ENCODE measurements at regions not wholly inside any gene's neighbourhood (a gene's known extent, or its start where the extent isn't known, plus 50 kb on each side); places are given as distances from the start of the nearest gene placed in this dataset.
"Not testable (repeated sequence)": the region's sequence is repeated elsewhere in the genome, so short reads cannot be mapped to it uniquely, and the experiment has no call there.

DNA sequence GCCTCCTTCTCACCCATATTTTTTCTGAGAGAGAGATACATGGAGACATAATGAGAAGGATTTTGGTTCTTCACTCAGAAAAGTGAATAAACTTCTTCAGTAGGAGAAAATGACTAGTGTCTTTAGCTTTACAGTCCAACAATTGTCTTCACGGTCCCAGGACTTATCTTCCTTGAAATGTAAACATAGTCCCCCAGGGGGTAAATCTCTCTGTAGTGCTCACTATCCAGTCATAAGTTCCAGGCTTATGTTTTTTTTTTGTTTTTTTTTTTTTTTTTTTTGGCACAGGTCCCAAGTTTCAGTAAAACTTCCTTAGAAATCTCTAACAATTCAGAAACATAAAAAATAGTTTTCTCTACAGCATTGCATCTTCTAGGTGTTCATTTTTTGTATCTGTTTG is 890.2 kb upstream of the B3GALT2 start:
- no peak for DNase-seq (ENCODE audit: low spot score)

DNA sequence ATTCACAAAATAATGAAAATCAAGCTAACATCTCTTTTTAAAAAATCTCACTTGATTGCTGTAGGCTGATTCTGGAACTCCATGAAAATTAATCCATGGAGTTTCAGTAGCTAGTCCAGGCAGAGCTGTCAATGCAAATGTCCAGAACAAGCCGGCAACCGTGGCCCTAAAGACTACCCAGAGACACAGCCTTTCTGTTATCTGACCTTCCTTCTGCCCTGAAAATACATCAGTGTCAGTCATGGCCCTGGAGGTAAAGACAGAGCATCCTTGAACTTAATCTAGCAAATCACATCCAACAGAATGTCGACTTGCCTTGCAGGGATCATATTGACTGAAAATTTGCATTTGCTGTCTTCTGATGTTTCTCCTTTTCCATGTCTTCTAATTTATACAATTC is 887.4 kb upstream of the B3GALT2 start:
- peak; percentile 8 for DNase-seq (ENCODE audit: low spot score)

GRCh38 chr1:194071205-194071604 is 884.8 kb upstream of the B3GALT2 start:
- DNase-seq (ENCODE audit: low spot score): no peak

GRCh38 chr1:194069831-194070218 is 883.4 kb upstream of the B3GALT2 start:
- DNase-seq (ENCODE audit: low spot score): no peak

DNA sequence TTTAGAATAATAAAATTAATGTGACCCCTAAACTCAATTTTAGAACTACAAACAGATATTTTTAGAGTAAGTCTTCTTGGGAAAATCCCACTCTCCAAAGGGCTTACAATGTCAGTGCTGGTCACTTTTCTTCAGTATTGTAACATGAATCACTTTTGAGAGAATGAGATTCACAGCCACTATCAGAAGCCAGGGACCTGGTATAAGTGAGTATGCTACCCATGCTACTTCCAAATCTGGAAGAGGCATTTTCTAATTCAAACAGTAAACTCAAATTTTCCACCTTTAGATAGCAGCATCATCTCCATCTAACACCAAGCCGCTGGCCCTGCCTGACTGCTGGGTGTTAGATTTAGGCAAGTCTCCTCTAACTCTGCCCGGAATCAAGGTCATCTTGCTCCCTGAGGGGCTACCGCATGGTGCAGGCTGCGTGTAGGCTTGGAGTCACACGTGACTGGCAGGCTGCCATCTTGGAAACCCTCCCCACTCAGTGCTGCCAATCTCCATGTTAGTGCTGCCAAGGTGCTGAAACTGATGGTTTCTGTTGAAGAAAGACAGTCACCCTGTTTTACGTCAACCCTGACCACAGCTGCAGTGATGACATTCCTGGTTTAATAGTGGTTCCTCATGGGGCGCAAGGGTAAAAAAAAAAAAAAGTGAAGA is 882.9 kb upstream of the B3GALT2 start:
- DNase-seq (ENCODE audit: low spot score): peak; percentile 6

GRCh38 chr1:194068446-194069167 is 882.2 kb upstream of the B3GALT2 start:
- DNase-seq (ENCODE audit: low spot score): no peak

GRCh38 chr1:194067772-194068171 is 881.4 kb upstream of the B3GALT2 start:
- DNase-seq (ENCODE audit: low spot score): no peak

GRCh38 chr1:194062962-194063361 is 876.5 kb upstream of the B3GALT2 start:
- DNase-seq (ENCODE audit: low spot score): no peak

- no peak for DNase-seq (ENCODE audit: low spot score)
Observed at GRCh38 chr1:194062526-194062925, 876.1 kb upstream of the B3GALT2 start.

DNA sequence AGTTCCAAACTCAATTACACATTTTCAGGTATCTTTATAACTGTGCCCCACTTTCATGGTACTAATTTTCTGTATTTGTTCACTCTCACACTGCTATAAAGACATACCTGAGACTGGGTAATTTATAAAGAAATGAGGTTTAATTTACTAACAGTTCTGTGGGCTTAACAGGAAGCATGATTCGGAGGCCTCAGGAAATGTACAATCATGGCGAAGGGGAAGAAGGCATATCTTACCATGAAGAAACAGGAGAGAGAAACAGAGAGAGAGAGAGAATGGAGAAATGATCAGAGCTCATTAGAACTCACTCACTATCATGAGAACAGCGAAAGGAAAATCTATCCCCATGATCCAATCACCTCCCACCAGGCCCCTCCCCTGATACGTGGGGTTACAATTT is 874.1 kb upstream of the B3GALT2 start:
- no peak for DNase-seq (ENCODE audit: low spot score)

- DNase-seq (ENCODE audit: low spot score): not testable (repeated sequence)
Observed at GRCh38 chr1:194058268-194058667, 871.9 kb upstream of the B3GALT2 start.

- DNase-seq (ENCODE audit: low spot score): no peak
Observed at GRCh38 chr1:194056169-194056568, 869.8 kb upstream of the B3GALT2 start.

GRCh38 chr1:194055536-194055935 is 869.1 kb upstream of the B3GALT2 start:
- no peak for DNase-seq (ENCODE audit: low spot score)

DNA sequence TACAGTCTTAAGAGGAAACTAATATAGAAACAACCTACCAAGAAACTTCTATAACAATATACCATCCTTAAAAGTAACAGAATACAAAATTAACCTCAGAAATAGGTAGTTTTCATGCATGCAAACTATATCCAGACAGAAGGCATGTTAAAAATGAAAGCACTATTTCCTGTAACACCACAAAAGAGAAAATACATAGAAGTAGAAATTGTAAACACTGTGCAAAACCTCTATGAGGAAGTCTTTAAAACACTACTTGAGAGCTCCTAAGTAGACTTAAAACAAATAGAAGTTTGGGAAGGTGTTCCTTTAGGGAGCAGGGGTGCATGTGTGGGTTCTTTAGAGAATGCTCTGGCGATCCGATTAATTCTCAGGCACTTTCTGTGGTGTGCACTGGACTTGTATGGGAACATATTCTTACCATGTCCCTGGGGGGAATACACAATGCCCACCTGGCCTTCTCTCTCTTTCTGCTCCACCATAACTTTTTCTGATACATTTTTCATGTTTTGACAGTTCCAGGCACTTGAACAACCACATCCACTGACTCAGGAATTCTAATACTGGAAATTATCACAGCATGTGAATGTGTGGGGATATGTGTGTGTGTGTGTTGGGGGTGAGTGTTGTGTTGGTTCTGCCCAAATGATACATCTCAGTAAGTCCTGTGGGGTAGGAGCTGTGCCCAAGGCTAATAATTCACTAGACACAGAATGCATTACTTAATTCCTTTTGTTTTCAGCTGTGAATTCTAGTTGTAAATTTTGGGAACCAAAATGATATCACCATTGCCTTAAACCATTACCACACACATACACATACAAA is 866.3 kb upstream of the B3GALT2 start:
- DNase-seq (ENCODE audit: low spot score): no peak

GRCh38 chr1:194047921-194048320 is 861.5 kb upstream of the B3GALT2 start:
- no peak for DNase-seq (ENCODE audit: low spot score)

GRCh38 chr1:194047206-194047605 is 860.8 kb upstream of the B3GALT2 start:
- no peak for DNase-seq (ENCODE audit: low spot score)

GRCh38 chr1:194045416-194045815 is 859.0 kb upstream of the B3GALT2 start:
- DNase-seq (ENCODE audit: low spot score): no peak

DNA sequence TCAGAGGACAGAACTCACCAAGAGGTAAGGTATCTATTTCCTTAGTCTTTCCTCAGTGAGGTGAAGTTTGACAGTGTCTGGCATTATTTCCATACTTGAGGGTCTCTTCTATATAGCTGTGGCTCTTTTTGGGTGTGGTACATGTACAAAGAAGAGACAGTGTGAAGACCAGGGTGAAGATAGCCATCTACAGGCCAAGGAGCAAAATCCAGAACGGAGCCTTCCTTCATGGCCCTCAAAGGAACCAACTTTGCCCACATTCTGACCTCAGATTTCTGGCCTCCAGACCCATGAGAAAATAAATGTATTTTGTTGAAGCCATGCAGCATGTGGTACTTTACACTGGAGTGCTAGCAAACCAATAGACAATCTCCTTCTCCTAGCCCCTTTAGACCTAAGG is 858.5 kb upstream of the B3GALT2 start:
- no peak for DNase-seq (ENCODE audit: low spot score)

DNA sequence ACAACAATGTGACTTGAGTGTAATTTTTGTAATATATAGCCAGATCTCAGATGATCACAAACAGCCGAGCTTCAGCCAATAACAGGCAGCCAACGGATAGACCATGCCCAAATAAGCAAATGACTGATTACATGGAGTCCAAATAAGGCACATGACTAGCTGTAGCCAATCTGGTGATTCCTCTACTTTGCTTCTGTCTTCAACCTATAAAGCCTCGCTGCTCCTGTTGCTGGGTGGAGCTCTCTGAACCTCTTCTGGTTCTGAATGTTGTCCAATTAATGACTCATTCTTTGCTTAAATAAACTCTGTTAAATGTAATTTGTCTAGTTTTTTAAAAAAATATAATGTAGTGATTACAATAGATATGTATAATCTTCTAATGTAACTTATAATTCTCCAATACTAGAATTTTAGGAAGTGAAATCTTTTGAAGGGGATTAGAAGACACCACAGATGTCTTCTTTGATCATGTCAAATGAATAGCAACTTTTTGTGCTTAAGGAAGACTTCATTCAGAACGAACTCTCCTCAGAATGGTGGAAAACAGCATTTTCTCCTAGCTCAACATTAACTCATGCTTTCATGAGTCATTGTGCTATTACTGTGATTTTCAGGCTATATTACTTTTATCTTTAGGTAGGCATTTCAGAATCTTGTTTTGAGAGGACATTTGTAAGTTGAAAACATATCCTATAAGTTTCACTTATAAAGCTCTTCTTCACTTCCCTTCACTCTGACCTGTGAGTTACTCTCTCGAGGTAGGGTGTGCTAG is 857.8 kb upstream of the B3GALT2 start:
- no peak for DNase-seq (ENCODE audit: low spot score)

- no peak for DNase-seq (ENCODE audit: low spot score)
Observed at GRCh38 chr1:194042736-194043135, 856.3 kb upstream of the B3GALT2 start.

DNA sequence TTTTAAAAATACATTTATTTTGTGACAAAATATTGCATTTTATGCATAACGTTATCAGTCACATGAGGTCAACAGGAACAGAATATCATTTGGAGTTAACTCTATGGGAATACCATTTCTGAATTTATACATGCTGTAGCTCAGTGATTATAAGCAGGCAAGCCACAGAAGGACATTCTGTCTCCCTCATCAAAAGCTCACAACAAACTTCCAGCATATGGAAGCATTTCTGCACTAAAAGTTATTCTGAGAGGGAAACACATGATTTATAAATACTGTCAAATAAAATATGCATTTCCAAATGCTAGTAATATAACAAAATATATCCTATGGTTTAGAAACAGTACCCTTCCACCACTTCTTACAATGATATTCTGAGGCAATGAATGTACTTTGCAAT is 854.1 kb upstream of the B3GALT2 start:
- DNase-seq (ENCODE audit: low spot score): no peak

- no peak for DNase-seq (ENCODE audit: low spot score)
Observed at GRCh38 chr1:194039578-194039977, 853.2 kb upstream of the B3GALT2 start.

Measured in SK-N-DZ (cell line).